ENCODE measurements at regions not wholly inside any gene's neighbourhood (a gene's known extent, or its start where the extent isn't known, plus 50 kb on each side); places are given as distances from the start of the nearest gene placed in this dataset.
A peak's percentile ranks its signal among the peaks of the same experiment; 100 is the strongest.

GRCh38 chr20:48189181-48189580, 403.9 kb upstream of the SULF2 start:
- Mint-ChIP-seq H3K4me3 (ENCODE audit: unreplicated experiment) (no peak overlapping the region), H3K27me3 (ENCODE audit: insufficient read depth, unreplicated experiment) (no peaks in the 10 kb centered on the region), H3K36me3 (ENCODE audit: insufficient read depth, unreplicated experiment) (no peaks in the 10 kb centered on the region), H3K9me3 (ENCODE audit: unreplicated experiment) (no peaks in the 10 kb centered on the region), H3K4me1 (ENCODE audit: insufficient read depth, unreplicated experiment) (peaks cover 23% of the 10 kb centered on the region), H3K27ac (ENCODE audit: low read depth, unreplicated experiment) (no peak overlapping the region)
- ChIA-PET CTCF (interaction anchor here (0.5 to 2.7 kb wide), 25 partner anchors 16 to 1696 kb away, joined by 3 to 27 read pairs (median 3); no protein-coding TSS in a partner anchor), POLR2A (interaction anchor here (0.7 to 3.2 kb wide), 15 partner anchors 13 to 431 kb away, joined by 3 to 32 read pairs (median 4); partner anchors contain the start of gene SULF2)
- no TSS peak for BruUV-seq (replicated peaks)
- intact Hi-C loops (cut with micrococcal nuclease) = loop anchor here (1.0 kb wide), 5 partner anchors 106 to 464 kb away; no protein-coding TSS in a partner anchor
- peak; percentile 37 for TF ChIP-seq CTCF (IDR thresholded peaks at IDR 0.05; ENCODE audit: unreplicated experiment)
- DNase-seq (ENCODE audit: unreplicated experiment) = peak; percentile 68

- ChIA-PET POLR2A (interaction anchor here (1.3 to 1.7 kb wide), 4 partner anchors 8 to 333 kb away, joined by 3 to 6 read pairs (median 4); no protein-coding TSS in a partner anchor), CTCF (interaction anchor here (0.5 to 3.8 kb wide), 6 partner anchors 58 to 401 kb away, joined by 3 to 21 read pairs (median 3); no protein-coding TSS in a partner anchor)
- H3K9me3 Mint-ChIP-seq (ENCODE audit: unreplicated experiment) = no peaks in the 10 kb centered on the region
- H3K36me3 Mint-ChIP-seq (ENCODE audit: insufficient read depth, unreplicated experiment) = no peaks in the 10 kb centered on the region
- intact Hi-C loops (cut with micrococcal nuclease) = no loop called here
- no peak overlapping the region for H3K4me3 Mint-ChIP-seq (ENCODE audit: unreplicated experiment)
- no peak overlapping the region for H3K27ac Mint-ChIP-seq (ENCODE audit: low read depth, unreplicated experiment)
- no peak for TF ChIP-seq CTCF (IDR thresholded peaks at IDR 0.05; ENCODE audit: unreplicated experiment)
- no TSS peak for BruUV-seq (replicated peaks)
- H3K4me1 Mint-ChIP-seq (ENCODE audit: insufficient read depth, unreplicated experiment) = peaks cover 23% of the 10 kb centered on the region
- no peaks in the 10 kb centered on the region for H3K27me3 Mint-ChIP-seq (ENCODE audit: insufficient read depth, unreplicated experiment)
- no peak for DNase-seq (ENCODE audit: unreplicated experiment)
Measured at GRCh38 chr20:48187851-48188250, 402.6 kb upstream of the SULF2 start.

GRCh38 chr20:48186915-48187314, 401.6 kb upstream of the SULF2 start:
- peak overlapping the region; percentile 11 for H3K27ac Mint-ChIP-seq (ENCODE audit: low read depth, unreplicated experiment)
- BruUV-seq (replicated peaks) = no TSS peak
- no peaks in the 10 kb centered on the region for H3K9me3 Mint-ChIP-seq (ENCODE audit: unreplicated experiment)
- no peaks in the 10 kb centered on the region for H3K27me3 Mint-ChIP-seq (ENCODE audit: insufficient read depth, unreplicated experiment)
- no peaks in the 10 kb centered on the region for H3K36me3 Mint-ChIP-seq (ENCODE audit: insufficient read depth, unreplicated experiment)
- peaks cover 23% of the 10 kb centered on the region for H3K4me1 Mint-ChIP-seq (ENCODE audit: insufficient read depth, unreplicated experiment)
- no peak for TF ChIP-seq CTCF (IDR thresholded peaks at IDR 0.05; ENCODE audit: unreplicated experiment)
- intact Hi-C loops (cut with micrococcal nuclease) = no loop called here
- POLR2A ChIA-PET = interaction anchor here (0.6 to 1.7 kb wide), 12 partner anchors 9 to 400 kb away, joined by 3 to 11 read pairs (median 3); no protein-coding TSS in a partner anchor
- CTCF ChIA-PET = interaction anchor here (0.6 to 3.8 kb wide), 9 partner anchors 57 to 434 kb away, joined by 3 to 21 read pairs (median 3); no protein-coding TSS in a partner anchor
- H3K4me3 Mint-ChIP-seq (ENCODE audit: unreplicated experiment) = no peak overlapping the region
- DNase-seq (ENCODE audit: unreplicated experiment) = peak; percentile 50

- ChIA-PET CTCF (interaction anchor here (0.6 to 3.8 kb wide), 5 partner anchors 58 to 400 kb away, joined by 3 to 21 read pairs (median 5); no protein-coding TSS in a partner anchor), POLR2A (interaction anchor here (0.6 to 1.7 kb wide), 9 partner anchors 28 to 400 kb away, joined by 3 to 11 read pairs (median 4); no protein-coding TSS in a partner anchor)
- intact Hi-C loops (cut with micrococcal nuclease) = no loop called here
- H3K4me3 Mint-ChIP-seq (ENCODE audit: unreplicated experiment) = no peak overlapping the region
- no peak for DNase-seq (ENCODE audit: unreplicated experiment)
- H3K27me3 Mint-ChIP-seq (ENCODE audit: insufficient read depth, unreplicated experiment) = no peaks in the 10 kb centered on the region
- peaks cover 25% of the 10 kb centered on the region for H3K4me1 Mint-ChIP-seq (ENCODE audit: insufficient read depth, unreplicated experiment)
- H3K27ac Mint-ChIP-seq (ENCODE audit: low read depth, unreplicated experiment) = no peak overlapping the region
- no TSS peak for BruUV-seq (replicated peaks)
- H3K9me3 Mint-ChIP-seq (ENCODE audit: unreplicated experiment) = peaks cover 3% of the 10 kb centered on the region
- no peaks in the 10 kb centered on the region for H3K36me3 Mint-ChIP-seq (ENCODE audit: insufficient read depth, unreplicated experiment)
- no peak for TF ChIP-seq CTCF (IDR thresholded peaks at IDR 0.05; ENCODE audit: unreplicated experiment)
Measured at GRCh38 chr20:48186447-48186846, 401.2 kb upstream of the SULF2 start.

Measured in MCF 10A (cell line).